ENCODE measurements at regions not wholly inside any gene's neighbourhood (a gene's known extent, or its start where the extent isn't known, plus 50 kb on each side); places are given as distances from the start of the nearest gene placed in this dataset.

DNA sequence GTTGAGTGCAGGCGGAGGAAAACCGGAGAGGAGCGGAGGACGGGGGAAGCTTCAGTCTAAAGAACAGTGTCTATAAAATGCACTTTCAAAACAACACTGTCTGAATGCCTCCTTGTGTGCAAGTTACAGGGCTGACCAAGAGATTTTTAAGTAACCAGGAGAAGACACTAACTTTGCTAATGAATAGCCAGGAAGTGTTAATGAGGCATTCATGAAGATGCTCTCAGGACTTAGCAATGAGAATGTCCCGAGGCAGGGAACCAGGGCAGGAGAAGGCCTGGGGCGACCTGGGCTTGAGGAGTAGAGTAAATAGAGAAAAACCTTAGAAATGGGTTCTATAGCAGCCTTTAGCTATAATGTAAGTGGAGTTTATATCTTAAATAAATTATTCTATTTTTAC, 312.1 kb downstream of the SKIDA1 start:
- Histone ChIP-seq H3K9ac (ENCODE audit: low read depth in 1 of 2, low read length in 2 of 2) (no peak overlapping the region), H3K4me3 (ENCODE audit: low read length in 2 of 2) (no peak overlapping the region), H3K27ac (ENCODE audit: low read depth in 2 of 2, low read length in 2 of 2) (no peak overlapping the region), H3K36me3 (ENCODE audit: control insufficient read depth in 2 of 2, insufficient read depth in 2 of 2, low read length in 2 of 2) (no peaks in the 10 kb centered on the region), H3K4me1 (ENCODE audit: control insufficient read depth in 2 of 2, insufficient read depth in 2 of 2, low read length in 2 of 2) (no peaks in the 10 kb centered on the region), H3K9me3 (ENCODE audit: control insufficient read depth in 2 of 2, low read length in 2 of 2) (no peaks in the 10 kb centered on the region), H3K27me3 (ENCODE audit: control insufficient read depth in 2 of 2, insufficient read depth in 2 of 2, low read length in 2 of 2) (no peaks in the 10 kb centered on the region)

DNA sequence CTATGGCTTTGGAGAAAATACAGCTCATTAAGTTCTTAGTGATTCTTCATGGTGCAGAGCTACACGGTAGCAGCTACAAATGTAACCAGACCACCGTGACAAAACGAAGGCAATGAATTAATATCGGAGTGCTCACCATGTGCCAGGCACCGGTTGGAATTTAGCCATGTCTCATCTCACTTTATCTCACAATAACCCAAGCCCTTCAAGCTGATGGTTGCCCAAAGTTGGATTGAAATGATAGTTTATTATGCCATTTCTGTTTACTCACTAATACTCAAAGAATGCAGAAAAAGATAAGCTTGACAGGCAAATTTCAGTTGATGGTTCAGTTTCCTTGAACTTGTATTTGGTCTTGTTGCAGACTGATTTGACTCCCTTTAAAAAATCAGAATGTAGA, 312.6 kb downstream of the SKIDA1 start:
- H3K4me1 ChIP-seq (ENCODE audit: control insufficient read depth in 2 of 2, insufficient read depth in 2 of 2, low read length in 2 of 2): no peaks in the 10 kb centered on the region
- H3K9ac ChIP-seq (ENCODE audit: low read depth in 1 of 2, low read length in 2 of 2): no peak overlapping the region
- H3K27ac ChIP-seq (ENCODE audit: low read depth in 2 of 2, low read length in 2 of 2): no peak overlapping the region
- H3K4me3 ChIP-seq (ENCODE audit: low read length in 2 of 2): no peak overlapping the region
- no peaks in the 10 kb centered on the region for H3K9me3 ChIP-seq (ENCODE audit: control insufficient read depth in 2 of 2, low read length in 2 of 2)
- no peaks in the 10 kb centered on the region for H3K27me3 ChIP-seq (ENCODE audit: control insufficient read depth in 2 of 2, insufficient read depth in 2 of 2, low read length in 2 of 2)
- no peaks in the 10 kb centered on the region for H3K36me3 ChIP-seq (ENCODE audit: control insufficient read depth in 2 of 2, insufficient read depth in 2 of 2, low read length in 2 of 2)

DNA sequence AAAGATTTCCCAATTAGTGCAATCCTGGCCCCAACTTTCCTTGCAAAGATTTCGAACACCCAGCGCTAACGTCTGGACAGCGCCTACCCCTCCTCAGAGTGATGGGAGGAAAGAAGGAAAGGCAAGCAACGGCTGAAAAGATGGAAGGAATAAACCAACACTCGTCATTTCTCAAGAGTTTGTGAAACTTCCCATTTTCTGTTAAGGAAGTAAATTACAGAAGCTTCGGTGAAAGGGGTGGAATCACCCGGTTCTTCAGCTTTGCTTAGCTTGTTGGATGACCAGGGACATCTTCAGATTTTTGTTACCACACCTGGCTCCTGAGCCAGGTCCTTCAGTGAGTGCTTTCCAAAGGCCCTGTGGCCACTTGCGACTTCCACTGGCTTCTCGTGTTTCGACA, 313.1 kb downstream of the SKIDA1 start:
- Histone ChIP-seq H3K9ac (ENCODE audit: low read depth in 1 of 2, low read length in 2 of 2) (no peak overlapping the region), H3K9me3 (ENCODE audit: control insufficient read depth in 2 of 2, low read length in 2 of 2) (no peaks in the 10 kb centered on the region), H3K4me3 (ENCODE audit: low read length in 2 of 2) (no peak overlapping the region), H3K4me1 (ENCODE audit: control insufficient read depth in 2 of 2, insufficient read depth in 2 of 2, low read length in 2 of 2) (no peaks in the 10 kb centered on the region), H3K36me3 (ENCODE audit: control insufficient read depth in 2 of 2, insufficient read depth in 2 of 2, low read length in 2 of 2) (no peaks in the 10 kb centered on the region), H3K27ac (ENCODE audit: low read depth in 2 of 2, low read length in 2 of 2) (no peak overlapping the region), H3K27me3 (ENCODE audit: control insufficient read depth in 2 of 2, insufficient read depth in 2 of 2, low read length in 2 of 2) (no peaks in the 10 kb centered on the region)

DNA sequence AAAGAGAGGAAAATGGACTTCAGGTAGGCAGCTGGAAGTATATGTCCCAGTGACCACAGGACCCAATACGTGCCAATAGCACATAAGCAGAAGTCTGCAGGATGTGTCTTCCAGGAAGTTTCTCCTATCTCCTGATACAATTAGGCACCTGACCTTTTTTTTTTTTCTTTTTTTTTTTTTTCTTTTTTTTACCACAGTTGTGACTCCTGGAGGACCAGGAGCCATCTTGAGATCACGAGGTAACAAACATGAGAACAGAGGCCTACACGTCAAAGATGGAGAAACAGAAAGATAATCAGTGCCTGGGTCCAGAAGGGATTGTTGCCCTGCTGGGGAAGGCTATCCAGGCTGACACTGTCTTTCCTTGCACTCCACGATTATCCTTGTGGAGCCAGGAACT, 312.4 kb upstream of the NEBL start:
- Histone ChIP-seq H3K27ac (ENCODE audit: low read depth in 2 of 2, low read length in 2 of 2) (no peak overlapping the region), H3K36me3 (ENCODE audit: control insufficient read depth in 2 of 2, insufficient read depth in 2 of 2, low read length in 2 of 2) (no peaks in the 10 kb centered on the region), H3K9me3 (ENCODE audit: control insufficient read depth in 2 of 2, low read length in 2 of 2) (no peaks in the 10 kb centered on the region), H3K9ac (ENCODE audit: low read depth in 1 of 2, low read length in 2 of 2) (no peak overlapping the region), H3K4me1 (ENCODE audit: control insufficient read depth in 2 of 2, insufficient read depth in 2 of 2, low read length in 2 of 2) (no peaks in the 10 kb centered on the region), H3K4me3 (ENCODE audit: low read length in 2 of 2) (no peak overlapping the region), H3K27me3 (ENCODE audit: control insufficient read depth in 2 of 2, insufficient read depth in 2 of 2, low read length in 2 of 2) (no peaks in the 10 kb centered on the region)

DNA sequence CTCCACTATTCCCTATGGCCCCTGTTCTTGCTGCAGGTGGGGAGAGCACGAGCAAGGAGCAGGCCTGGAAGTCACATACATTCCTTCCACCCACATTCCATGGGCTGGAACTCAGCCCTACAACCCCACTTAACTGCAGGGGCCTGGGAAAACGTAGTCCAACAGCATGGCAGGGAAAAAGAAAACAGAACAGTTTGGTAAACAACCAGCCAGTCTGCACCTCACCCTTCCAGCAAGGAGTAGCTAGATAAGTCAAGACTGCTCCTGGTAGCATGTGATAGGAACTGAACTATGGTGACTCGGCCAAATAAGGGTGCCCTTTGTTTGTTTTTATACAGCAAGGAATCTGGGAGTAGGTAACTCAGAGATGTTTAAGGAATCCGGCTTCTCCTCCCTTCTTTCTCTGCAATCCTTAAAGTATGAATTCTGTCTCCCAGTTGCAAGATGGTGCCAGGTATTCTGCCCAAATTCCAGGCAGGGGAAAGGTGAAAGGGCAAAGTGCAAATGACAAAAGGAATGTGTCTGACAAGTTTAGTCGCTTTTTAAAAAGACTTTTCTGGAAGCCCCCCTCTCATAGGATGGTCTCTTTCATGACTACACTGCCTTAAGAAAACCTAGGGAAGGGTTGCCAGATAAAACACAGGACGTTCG, 311.7 kb upstream of the NEBL start:
- Histone ChIP-seq H3K27me3 (ENCODE audit: control insufficient read depth in 2 of 2, insufficient read depth in 2 of 2, low read length in 2 of 2) (no peaks in the 10 kb centered on the region), H3K27ac (ENCODE audit: low read depth in 2 of 2, low read length in 2 of 2) (no peak overlapping the region), H3K4me1 (ENCODE audit: control insufficient read depth in 2 of 2, insufficient read depth in 2 of 2, low read length in 2 of 2) (no peaks in the 10 kb centered on the region), H3K36me3 (ENCODE audit: control insufficient read depth in 2 of 2, insufficient read depth in 2 of 2, low read length in 2 of 2) (no peaks in the 10 kb centered on the region), H3K4me3 (ENCODE audit: low read length in 2 of 2) (no peak overlapping the region), H3K9ac (ENCODE audit: low read depth in 1 of 2, low read length in 2 of 2) (no peak overlapping the region), H3K9me3 (ENCODE audit: control insufficient read depth in 2 of 2, low read length in 2 of 2) (no peaks in the 10 kb centered on the region)

DNA sequence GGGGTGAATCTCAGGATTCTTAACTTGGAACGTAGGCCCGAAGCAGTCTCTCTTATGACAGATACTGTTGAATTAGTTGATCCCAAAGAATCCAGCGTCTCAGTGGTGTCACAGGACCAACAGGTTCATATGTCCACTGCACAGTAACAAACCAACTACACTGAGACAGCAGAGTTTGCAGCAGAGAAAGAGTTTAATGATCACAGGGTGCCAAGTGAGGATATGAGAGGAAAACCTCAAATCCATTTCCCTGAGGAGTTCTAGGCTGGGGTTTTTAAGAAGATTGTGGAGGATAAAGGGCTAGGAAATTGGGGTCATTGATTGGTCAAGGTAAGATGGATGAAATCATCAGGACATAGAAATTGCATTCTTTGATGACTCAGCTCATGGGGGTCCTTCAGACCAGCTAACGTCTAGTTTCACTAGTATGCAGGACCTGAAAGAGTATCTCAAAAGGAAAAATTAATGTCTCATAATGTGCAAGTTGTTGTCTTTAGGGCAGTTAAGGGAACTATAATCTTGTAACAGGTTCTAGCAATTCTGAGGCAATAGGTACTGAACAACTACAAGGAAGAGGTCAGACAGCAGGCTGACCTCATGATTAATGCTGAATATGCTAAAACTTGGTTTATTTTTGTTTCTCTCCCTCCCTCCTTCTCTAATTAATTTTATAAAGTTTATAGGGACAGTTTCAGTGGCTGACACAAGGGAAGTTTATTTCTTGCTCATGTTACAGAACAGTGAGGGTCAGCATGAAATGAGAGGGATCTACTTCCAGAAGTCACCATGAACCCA, 310.9 kb upstream of the NEBL start:
- no peaks in the 10 kb centered on the region for H3K4me1 ChIP-seq (ENCODE audit: control insufficient read depth in 2 of 2, insufficient read depth in 2 of 2, low read length in 2 of 2)
- no peak overlapping the region for H3K4me3 ChIP-seq (ENCODE audit: low read length in 2 of 2)
- no peaks in the 10 kb centered on the region for H3K9me3 ChIP-seq (ENCODE audit: control insufficient read depth in 2 of 2, low read length in 2 of 2)
- H3K36me3 ChIP-seq (ENCODE audit: control insufficient read depth in 2 of 2, insufficient read depth in 2 of 2, low read length in 2 of 2): no peaks in the 10 kb centered on the region
- no peak overlapping the region for H3K9ac ChIP-seq (ENCODE audit: low read depth in 1 of 2, low read length in 2 of 2)
- H3K27ac ChIP-seq (ENCODE audit: low read depth in 2 of 2, low read length in 2 of 2): no peak overlapping the region
- no peaks in the 10 kb centered on the region for H3K27me3 ChIP-seq (ENCODE audit: control insufficient read depth in 2 of 2, insufficient read depth in 2 of 2, low read length in 2 of 2)

DNA sequence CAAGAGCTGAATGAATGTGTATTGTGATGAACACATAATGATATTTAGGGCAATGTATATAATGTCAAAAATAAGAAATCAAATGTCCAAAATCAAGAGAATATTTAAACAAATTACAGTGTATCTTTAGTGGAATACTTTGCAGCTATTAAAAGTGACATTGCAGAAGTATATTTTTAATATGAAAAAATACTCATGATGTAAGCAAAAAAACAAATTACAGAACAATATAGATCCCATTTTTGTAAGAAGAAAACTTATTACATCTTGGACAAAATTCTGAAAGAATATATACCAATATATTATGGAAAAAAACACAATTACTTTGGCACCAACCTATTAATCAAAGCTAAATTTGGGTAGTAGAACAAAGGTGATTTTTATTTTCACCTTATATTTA, 308.2 kb upstream of the NEBL start:
- Histone ChIP-seq H3K4me1 (ENCODE audit: control insufficient read depth in 2 of 2, insufficient read depth in 2 of 2, low read length in 2 of 2) (no peaks in the 10 kb centered on the region), H3K27me3 (ENCODE audit: control insufficient read depth in 2 of 2, insufficient read depth in 2 of 2, low read length in 2 of 2) (no peaks in the 10 kb centered on the region), H3K9ac (ENCODE audit: low read depth in 1 of 2, low read length in 2 of 2) (no peak overlapping the region), H3K27ac (ENCODE audit: low read depth in 2 of 2, low read length in 2 of 2) (no peak overlapping the region), H3K36me3 (ENCODE audit: control insufficient read depth in 2 of 2, insufficient read depth in 2 of 2, low read length in 2 of 2) (no peaks in the 10 kb centered on the region), H3K4me3 (ENCODE audit: low read length in 2 of 2) (no peak overlapping the region), H3K9me3 (ENCODE audit: control insufficient read depth in 2 of 2, low read length in 2 of 2) (no peaks in the 10 kb centered on the region)

DNA sequence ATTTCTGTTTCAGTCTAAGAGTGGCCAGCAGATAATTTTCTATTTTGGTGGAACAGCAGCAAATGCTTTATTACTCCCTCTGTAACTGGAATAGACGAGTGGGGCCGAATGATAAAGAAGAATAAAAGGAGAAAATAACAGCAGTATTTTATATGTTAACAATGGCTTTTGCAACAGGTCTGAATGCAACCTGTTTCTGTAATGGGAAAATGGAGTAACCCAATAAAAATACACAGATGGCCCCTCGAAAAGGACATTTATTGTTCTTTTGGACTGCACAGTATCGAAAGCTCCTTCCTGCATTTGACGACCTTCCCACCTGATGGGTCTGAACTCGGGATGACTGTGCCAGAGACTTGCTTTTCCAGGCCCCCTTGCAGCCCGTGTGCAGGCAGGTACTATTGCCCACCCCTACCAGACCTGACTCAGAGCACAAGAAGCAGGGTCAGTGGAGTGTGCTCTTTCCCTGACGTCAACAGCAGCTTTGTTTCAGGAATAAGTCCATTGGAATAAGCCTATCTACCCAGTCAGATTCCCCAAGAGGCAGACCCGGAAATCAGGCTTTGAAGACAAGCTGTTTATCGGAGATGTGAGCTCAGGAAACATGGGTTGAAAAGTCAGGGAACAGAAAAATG, 306.5 kb upstream of the NEBL start:
- H3K36me3 ChIP-seq (ENCODE audit: control insufficient read depth in 2 of 2, insufficient read depth in 2 of 2, low read length in 2 of 2): no peaks in the 10 kb centered on the region
- no peaks in the 10 kb centered on the region for H3K9me3 ChIP-seq (ENCODE audit: control insufficient read depth in 2 of 2, low read length in 2 of 2)
- H3K4me3 ChIP-seq (ENCODE audit: low read length in 2 of 2): no peak overlapping the region
- no peaks in the 10 kb centered on the region for H3K27me3 ChIP-seq (ENCODE audit: control insufficient read depth in 2 of 2, insufficient read depth in 2 of 2, low read length in 2 of 2)
- no peak overlapping the region for H3K27ac ChIP-seq (ENCODE audit: low read depth in 2 of 2, low read length in 2 of 2)
- no peak overlapping the region for H3K9ac ChIP-seq (ENCODE audit: low read depth in 1 of 2, low read length in 2 of 2)
- H3K4me1 ChIP-seq (ENCODE audit: control insufficient read depth in 2 of 2, insufficient read depth in 2 of 2, low read length in 2 of 2): no peaks in the 10 kb centered on the region

DNA sequence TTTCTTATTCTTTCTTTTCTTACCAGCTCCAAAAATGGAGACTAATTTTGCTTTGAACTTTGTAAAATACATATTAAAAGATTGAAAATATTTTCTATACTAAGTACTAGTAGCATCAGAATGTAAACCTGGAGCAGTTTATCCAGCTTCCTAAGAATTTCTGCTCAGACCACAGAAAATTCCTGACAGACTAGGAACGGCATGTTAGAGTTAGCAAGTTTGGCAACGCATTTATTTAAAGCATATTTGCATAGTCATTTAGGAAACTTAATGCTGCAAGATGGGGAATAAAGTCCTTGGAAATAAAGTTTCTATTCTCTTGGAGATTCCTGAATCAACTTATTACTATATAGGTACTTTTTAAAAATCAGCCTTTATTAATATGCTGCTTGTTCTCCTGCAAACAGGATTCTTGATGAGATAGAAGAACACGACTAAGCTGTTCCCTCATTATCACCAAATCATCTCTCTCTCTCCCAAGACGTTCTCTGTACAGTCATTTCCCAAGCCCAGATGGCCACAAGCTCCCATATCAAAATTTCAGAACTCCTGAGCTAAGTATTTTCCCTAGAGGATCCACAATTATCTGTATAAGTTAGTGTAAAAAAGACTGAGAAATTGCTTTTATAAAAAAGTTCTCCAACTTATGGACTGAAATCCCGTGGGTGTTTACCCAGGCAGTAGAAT, 305.8 kb upstream of the NEBL start:
- Histone ChIP-seq H3K36me3 (ENCODE audit: control insufficient read depth in 2 of 2, insufficient read depth in 2 of 2, low read length in 2 of 2) (no peaks in the 10 kb centered on the region), H3K9me3 (ENCODE audit: control insufficient read depth in 2 of 2, low read length in 2 of 2) (peaks cover 2 to 3% of the 10 kb centered on the region in 2 donors), H3K27ac (ENCODE audit: low read depth in 2 of 2, low read length in 2 of 2) (no peak overlapping the region), H3K9ac (ENCODE audit: low read depth in 1 of 2, low read length in 2 of 2) (no peak overlapping the region), H3K27me3 (ENCODE audit: control insufficient read depth in 2 of 2, insufficient read depth in 2 of 2, low read length in 2 of 2) (no peaks in the 10 kb centered on the region), H3K4me1 (ENCODE audit: control insufficient read depth in 2 of 2, insufficient read depth in 2 of 2, low read length in 2 of 2) (no peaks in the 10 kb centered on the region), H3K4me3 (ENCODE audit: low read length in 2 of 2) (no peak overlapping the region)

DNA sequence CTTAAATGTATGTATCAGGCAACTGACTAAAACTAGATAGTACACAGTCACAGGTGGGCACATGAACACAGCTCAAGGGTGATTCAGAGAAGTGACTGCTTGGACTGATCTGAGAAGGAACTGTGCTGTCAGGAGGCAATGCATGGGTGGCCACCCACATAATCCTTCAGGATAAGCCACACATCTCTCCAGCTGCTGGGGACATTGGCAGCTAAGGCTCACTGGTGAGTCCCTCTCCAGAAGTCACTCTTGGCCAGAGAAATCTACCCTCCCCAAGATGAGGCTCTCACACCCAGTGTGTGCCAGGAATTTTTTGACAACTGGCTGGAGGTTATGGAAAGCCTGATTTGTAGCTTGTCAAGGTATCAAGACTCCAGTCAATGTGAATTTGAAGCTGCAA, 302.4 kb upstream of the NEBL start:
- H3K4me3 ChIP-seq (ENCODE audit: low read length in 2 of 2): no peak overlapping the region
- H3K4me1 ChIP-seq (ENCODE audit: control insufficient read depth in 2 of 2, insufficient read depth in 2 of 2, low read length in 2 of 2): peaks cover 0 to 6% of the 10 kb centered on the region in 2 donors
- no peak overlapping the region for H3K27ac ChIP-seq (ENCODE audit: low read depth in 2 of 2, low read length in 2 of 2)
- no peaks in the 10 kb centered on the region for H3K36me3 ChIP-seq (ENCODE audit: control insufficient read depth in 2 of 2, insufficient read depth in 2 of 2, low read length in 2 of 2)
- H3K27me3 ChIP-seq (ENCODE audit: control insufficient read depth in 2 of 2, insufficient read depth in 2 of 2, low read length in 2 of 2): no peaks in the 10 kb centered on the region
- no peak overlapping the region for H3K9ac ChIP-seq (ENCODE audit: low read depth in 1 of 2, low read length in 2 of 2)
- peaks cover 4 to 6% of the 10 kb centered on the region in 2 donors for H3K9me3 ChIP-seq (ENCODE audit: control insufficient read depth in 2 of 2, low read length in 2 of 2)

All from mucosa of rectum (tissue), 2 donors.